ENCODE measurements at regions not wholly inside any gene's neighbourhood (a gene's known extent, or its start where the extent isn't known, plus 50 kb on each side); places are given as distances from the start of the nearest gene placed in this dataset.
A peak's percentile ranks its signal among the peaks of the same experiment; 100 is the strongest.

- ATAC-seq, result peak; percentile 45; the same call in 1 of the 3 replicates
- no peaks in the 10 kb centered on the region for H4K20me1 ChIP-seq (replicated peaks; ENCODE audit: control insufficient read depth, insufficient read depth, low read length)
- 1% methylated on average over 7 of the region's 7 CpGs for WGBS (ENCODE audit: insufficient coverage, low coverage, missing lambda C conversion rate)
These were observed 689.9 kb upstream of the CITED2 start for GRCh38 chr6:140064366-140064765.

More at GRCh38 chr6:140064366-140064765, 689.9 kb upstream of the CITED2 start:
- Histone ChIP-seq H3K9ac (ENCODE audit: insufficient read depth in 1 of 2, low read depth in 2 of 2, low read length in 2 of 2) (no peak overlapping the region), H3K27ac (ENCODE audit: extremely low read depth, low read depth, low read length) (no peak overlapping the region), H3K4me2 (ENCODE audit: insufficient read depth, low read length) (no peak overlapping the region), H3K36me3 (ENCODE audit: control insufficient read depth, insufficient read depth, low read length) (no peaks in the 10 kb centered on the region), H3K4me3 (no peak overlapping the region), H3K4me1 (replicated peaks in 1 of 2; ENCODE audit: control insufficient read depth in 2 of 2, insufficient read depth in 2 of 2, low read length in 2 of 2) (no peaks in the 10 kb centered on the region), H3K27me3 (ENCODE audit: control insufficient read depth in 2 of 2, insufficient read depth in 2 of 2, low read length in 2 of 2) (peaks cover 8 to 9% of the 10 kb centered on the region in 2 experiments; a peak in 2 of 5 replicates), H3K9me3 (replicated peaks; ENCODE audit: control insufficient read depth, insufficient read depth, low read depth, low read length) (no peaks in the 10 kb centered on the region), H2AFZ (ENCODE audit: low read depth, low read length) (peak overlapping the region; percentile 35; the same call in 1 of the 2 replicates), H3K9me1 (ENCODE audit: control insufficient read depth, insufficient read depth, low read length) (no peaks in the 10 kb centered on the region), H3K79me2 (ENCODE audit: control insufficient read depth, insufficient read depth, low read length) (no peaks in the 10 kb centered on the region)
- no peak for DNase-seq (ENCODE audit: extremely low read depth in 1 of 4, low spot score in 3 of 4)
- FAIRE-seq, result no peak
- intact Hi-C loops (cut with micrococcal nuclease) (no loop called here), in situ Hi-C loops (cut with MboI) (no loop called here)
- CTCF ChIA-PET (ENCODE audit: low intra/inter-chr PET ratio), result no interaction called here
- no TSS peak for BruUV-seq (replicated peaks)
- TF ChIP-seq RFX5 (IDR thresholded peaks at IDR 0.05; ENCODE audit: low read depth, low read length) (no peak), NFATC3 (IDR thresholded peaks at IDR 0.05) (no peak), GABPB1 (CRISPR knock-in tag; IDR thresholded peaks at IDR 0.05) (no peak), ZNF174 (CRISPR knock-in tag; IDR thresholded peaks at IDR 0.05) (no peak), MAFG (tag; conservative IDR thresholded peaks at IDR 0.05) (no peak), ZNF41 (CRISPR knock-in tag; conservative IDR thresholded peaks at IDR 0.05) (no peak), ARHGAP35 (IDR thresholded peaks at IDR 0.05; ENCODE audit: partially characterized antibody) (no peak), HDAC1 (IDR thresholded peaks at IDR 0.05) (no peak), SRF (CRISPR knock-in tag; IDR thresholded peaks at IDR 0.05) (no peak), SMAD3 (CRISPR knock-in tag; conservative IDR thresholded peaks at IDR 0.05) (no peak), PRPF4 (IDR thresholded peaks at IDR 0.05; ENCODE audit: insufficient read depth, low read depth, low read length, poor library complexity, severe bottlenecking) (no peak), POLR2H (tag; IDR thresholded peaks at IDR 0.05; ENCODE audit: low read depth) (no peak), ZFP30 (CRISPR knock-in tag; IDR thresholded peaks at IDR 0.05; ENCODE audit: borderline replicate concordance) (no peak), MLLT1 (IDR thresholded peaks at IDR 0.05) (no peak), ELF1 (tag; IDR thresholded peaks at IDR 0.05) (no peak), IRF9 (tag; IDR thresholded peaks at IDR 0.05) (no peak), NR3C1 (CRISPR knock-in tag; IDR thresholded peaks at IDR 0.05) (no peak), ZBTB9 (CRISPR knock-in tag; IDR thresholded peaks at IDR 0.05) (no peak)
- POLR2A ChIA-PET, result no interaction called here

Data from K562 (cell line).